ENCODE measurements at regions not wholly inside any gene's neighbourhood (a gene's known extent, or its start where the extent isn't known, plus 50 kb on each side); places are given as distances from the start of the nearest gene placed in this dataset.

DNA sequence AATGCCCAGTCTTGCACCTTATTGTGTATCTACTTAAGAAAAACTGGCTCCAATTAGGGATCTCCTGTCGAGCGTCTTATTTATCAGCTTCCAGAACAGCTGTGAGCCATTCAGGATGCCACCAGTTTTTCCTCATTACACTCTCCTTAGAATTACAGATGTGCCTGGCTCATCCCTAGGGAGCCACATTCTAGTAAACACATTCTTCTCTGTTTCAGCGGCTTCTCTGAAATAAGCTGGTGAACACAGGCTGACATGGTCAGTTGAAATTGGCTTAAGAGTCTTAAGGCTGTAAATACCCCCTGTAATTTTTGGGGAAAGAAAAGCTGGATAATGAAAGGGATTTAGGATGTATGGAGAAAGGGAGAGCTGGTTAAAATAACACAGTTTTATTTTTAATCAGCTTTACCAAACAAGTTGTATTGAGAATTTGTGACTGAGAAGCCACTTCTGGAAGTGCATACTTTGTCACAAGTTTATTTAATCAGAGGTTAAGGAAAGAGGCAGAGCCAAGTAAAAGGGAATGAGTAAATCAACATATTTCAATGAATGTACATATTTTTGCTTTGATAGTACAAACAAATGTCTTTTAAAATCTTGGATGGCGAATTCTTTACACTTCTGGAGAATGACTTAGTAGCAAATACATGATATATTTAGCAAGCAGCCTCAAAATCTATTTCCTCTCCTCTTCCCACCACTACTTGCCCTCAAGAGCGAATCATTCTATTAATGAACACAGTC, 562.0 kb upstream of the GOT2 start:
- TF ChIP-seq RAD51 (IDR thresholded peaks at IDR 0.05), result no peak
- no peak for TF ChIP-seq NR2F1 (conservative IDR thresholded peaks at IDR 0.05)
- no peak for TF ChIP-seq IRF5 (IDR thresholded peaks at IDR 0.05; ENCODE audit: borderline replicate concordance)
- TF ChIP-seq MLLT1 (IDR thresholded peaks at IDR 0.05), result no peak
- no peak for TF ChIP-seq CBX3 (IDR thresholded peaks at IDR 0.05; ENCODE audit: borderline replicate concordance, low read depth)
- TF ChIP-seq SMAD1 (IDR thresholded peaks at IDR 0.05; ENCODE audit: low read depth, partially characterized antibody), result no peak
- TF ChIP-seq SREBF2 (IDR thresholded peaks at IDR 0.05; ENCODE audit: low read length), result no peak
- TF ChIP-seq NKRF (conservative IDR thresholded peaks at IDR 0.05), result no peak
- TF ChIP-seq CHD1 (IDR thresholded peaks at IDR 0.05; ENCODE audit: low read depth, low read length), result no peak
- no peak for TF ChIP-seq SPI1 (IDR thresholded peaks at IDR 0.05; ENCODE audit: borderline replicate concordance, insufficient read depth, low read depth, low read length)
- no peak for TF ChIP-seq TARDBP (IDR thresholded peaks at IDR 0.05; ENCODE audit: borderline replicate concordance)
- TF ChIP-seq STAT1 (conservative IDR thresholded peaks at IDR 0.05), result no peak
- TF ChIP-seq BRCA1 (IDR thresholded peaks at IDR 0.05; ENCODE audit: low read depth, low read length), result no peak
- no peak for TF ChIP-seq NFXL1 (IDR thresholded peaks at IDR 0.05; ENCODE audit: borderline replicate concordance)
- TF ChIP-seq ZNF592 (IDR thresholded peaks at IDR 0.05), result no peak
- TF ChIP-seq BACH1 (IDR thresholded peaks at IDR 0.05; ENCODE audit: borderline replicate concordance), result no peak
- no peaks in the 10 kb centered on the region for H3K9me3 ChIP-seq (replicated peaks; ENCODE audit: control insufficient read depth, insufficient read depth, low read length)
- intact Hi-C loops (cut with micrococcal nuclease; ENCODE audit: unreplicated experiment), result no loop called here
- CTCF ChIA-PET, result no interaction called here
- no peak for FAIRE-seq
- no peak overlapping the region for H3K4me2 ChIP-seq (ENCODE audit: control insufficient read depth, insufficient read depth)
- 26% methylated on average over 5 of the region's 5 CpGs for WGBS (ENCODE audit: insufficient coverage, insufficient replicate concordance, low lambda C conversion rate, missing lambda C conversion rate)
- no peak for ATAC-seq
- RAD21 ChIA-PET (ENCODE audit: unreplicated experiment), result no interaction called here
- BruUV-seq (replicated peaks), result no TSS peak
- POLR2A ChIA-PET, result no interaction called here
- H3K27ac ChIP-seq (ENCODE audit: control insufficient read depth, insufficient read depth), result no peak overlapping the region
- H3K4me3 ChIP-seq, result no peak overlapping the region
- no peaks in the 10 kb centered on the region for H4K20me1 ChIP-seq (ENCODE audit: control insufficient read depth, insufficient read depth)
- no peaks in the 10 kb centered on the region for H3K4me1 ChIP-seq (ENCODE audit: control insufficient read depth, insufficient read depth, low read length)
- in situ Hi-C loops (cut with MboI), result no loop called here
- H3K9ac ChIP-seq (ENCODE audit: control insufficient read depth, insufficient read depth, low read length), result no peak overlapping the region
- no peaks in the 10 kb centered on the region for H3K79me2 ChIP-seq (ENCODE audit: control insufficient read depth, insufficient read depth, low read length)
- no peaks in the 10 kb centered on the region for H3K36me3 ChIP-seq (ENCODE audit: control insufficient read depth in 2 of 2, insufficient read depth in 2 of 2, low read length in 1 of 2)
- DNase-seq (ENCODE audit: low read depth, low spot score), result no peak
- no peaks in the 10 kb centered on the region for H3K27me3 ChIP-seq (replicated peaks in 1 of 2; ENCODE audit: control insufficient read depth in 2 of 2, insufficient read depth in 2 of 2, low read length in 1 of 2)
- SMC1A ChIA-PET (ENCODE audit: uncharacterized antibody, unreplicated experiment), result interaction anchor here (0.9 kb wide), 1 partner anchor 42 kb away, joined by 5 read pairs; no protein-coding TSS in a partner anchor
- no peak overlapping the region for H2AFZ ChIP-seq (ENCODE audit: control insufficient read depth, low read depth, low read length)
